PFSK-1 (cell line): ENCODE measurements at regions not wholly inside any gene's neighbourhood (a gene's known extent, or its start where the extent isn't known, plus 50 kb on each side); places are given as distances from the start of the nearest gene placed in this dataset.

ENCODE experiments used
- FOXP2 ChIP-seq: optimal IDR thresholded peaks from 2 replicates; pipeline ENCODE3; 2011; ENCODE audit warnings: borderline replicate concordance, control low read depth, inconsistent platforms; ENCODE audit not compliant: insufficient read depth; ENCODE audit errors: extremely low read length, extremely low read depth
- POLR2AphosphoS5 ChIP-seq: IDR thresholded peaks from 2 replicates; pipeline ENCODE4 v1.6.1; 2012; ENCODE audit warnings: low read depth, mild to moderate bottlenecking, control low read depth, low read length, moderate library complexity
- REST ChIP-seq, 2 experiments: IDR thresholded peaks; 2 replicates each; pipeline versions ENCODE4 v1.6.1 to v1.8.0; 2011 to 2012; ENCODE audit warnings: low read depth in 2 of 2, low read length in 2 of 2, control low read depth in 1 of 2, inconsistent platforms in 1 of 2, mild to moderate bottlenecking in 1 of 2, moderate library complexity in 1 of 2; ENCODE audit not compliant: insufficient read depth in 1 of 2
- SIN3A ChIP-seq: IDR thresholded peaks from 2 replicates; pipeline ENCODE4 v1.6.1; 2012; ENCODE audit warnings: mild to moderate bottlenecking, low read length, moderate library complexity, borderline replicate concordance; ENCODE audit not compliant: insufficient read depth
- TAF1 ChIP-seq: IDR thresholded peaks from 2 replicates; pipeline ENCODE4 v1.6.1; 2012; ENCODE audit warnings: low read length, control low read depth, borderline replicate concordance; ENCODE audit not compliant: insufficient read depth

- TF ChIP-seq REST (IDR thresholded peaks at IDR 0.05; ENCODE audit: insufficient read depth in 1 of 2, low read depth in 2 of 2, low read length in 2 of 2) (no peak), FOXP2 (no peak), TAF1 (no peak), SIN3A (no peak), POLR2AphosphoS5 (no peak)
Observed at GRCh38 chr6:2378046-2378657, 132.7 kb upstream of the GMDS start.

GRCh38 chr6:2376429-2377355 is 131.3 kb upstream of the GMDS start:
- TF ChIP-seq TAF1 (no peak), SIN3A (no peak), FOXP2 (no peak), POLR2AphosphoS5 (no peak), REST (IDR thresholded peaks at IDR 0.05; ENCODE audit: insufficient read depth in 1 of 2, low read depth in 2 of 2, low read length in 2 of 2) (no peak)

GRCh38 chr6:2375443-2375842 is 130.0 kb upstream of the GMDS start:
- TF ChIP-seq REST (IDR thresholded peaks at IDR 0.05; ENCODE audit: insufficient read depth in 1 of 2, low read depth in 2 of 2, low read length in 2 of 2) (no peak), TAF1 (no peak), POLR2AphosphoS5 (no peak), FOXP2 (no peak), SIN3A (no peak)

GRCh38 chr6:2369606-2370005 is 124.2 kb upstream of the GMDS start:
- TF ChIP-seq REST (IDR thresholded peaks at IDR 0.05; ENCODE audit: insufficient read depth in 1 of 2, low read depth in 2 of 2, low read length in 2 of 2) (no peak), TAF1 (no peak), POLR2AphosphoS5 (no peak), FOXP2 (no peak), SIN3A (no peak)
